Dendritic cell treated with granulocyte-macrophage colony-stimulating factor and Interleukin-4, amounts not matched to agents 40 ng/mL and 50 ng/mL, for 4 days (primary cell): ENCODE measurements at regions not wholly inside any gene's neighbourhood (a gene's known extent, or its start where the extent isn't known, plus 50 kb on each side); places are given as distances from the start of the nearest gene placed in this dataset.

Source experiments
- H3K27ac Mint-ChIP-seq: one replicate; pipeline ENCODE4 v1.8.0; 2022; ENCODE audit warnings: mild to moderate bottlenecking, mixed read lengths
- H3K27me3 Mint-ChIP-seq: one replicate; pipeline ENCODE4 v1.8.0; 2022; ENCODE audit warnings: mild to moderate bottlenecking, mixed read lengths
- H3K36me3 Mint-ChIP-seq: one replicate; pipeline ENCODE4 v1.8.0; 2022; ENCODE audit warnings: low read depth, mixed read lengths
- H3K4me1 Mint-ChIP-seq: one replicate; pipeline ENCODE4 v1.8.0; 2022; ENCODE audit warnings: low read depth, mixed read lengths
- H3K4me3 Mint-ChIP-seq: one replicate; pipeline ENCODE4 v1.8.0; 2022; ENCODE audit warnings: mild to moderate bottlenecking, moderate library complexity, mixed read lengths
- H3K9me3 Mint-ChIP-seq: one replicate; pipeline ENCODE4 v1.8.0; 2022; ENCODE audit warnings: mixed read lengths
- intact Hi-C: fragments of 100-400 bp; cut with micrococcal nuclease; formaldehyde crosslinking; loops from one replicate; pipeline ENCODE4 v1.15.0; 2022

- Mint-ChIP-seq H3K36me3 (no peaks in the 10 kb centered on the region), H3K27ac (no peak overlapping the region), H3K4me3 (no peak overlapping the region), H3K27me3 (peaks cover 40% of the 10 kb centered on the region), H3K4me1 (peaks cover 24% of the 10 kb centered on the region), H3K9me3 (no peaks in the 10 kb centered on the region)
- intact Hi-C loops: no loop called here
These were observed 104.2 kb downstream of the FASLG start for GRCh38 chr1:172763057-172763456.

- no peak overlapping the region for H3K27ac Mint-ChIP-seq
- H3K9me3 Mint-ChIP-seq: no peaks in the 10 kb centered on the region
- H3K4me1 Mint-ChIP-seq: peaks cover 16% of the 10 kb centered on the region
- H3K27me3 Mint-ChIP-seq: peaks cover 39% of the 10 kb centered on the region
- H3K4me3 Mint-ChIP-seq: no peak overlapping the region
- intact Hi-C loops: no loop called here
- H3K36me3 Mint-ChIP-seq: no peaks in the 10 kb centered on the region
These were observed 105.5 kb downstream of the FASLG start for GRCh38 chr1:172764378-172764777.

DNA sequence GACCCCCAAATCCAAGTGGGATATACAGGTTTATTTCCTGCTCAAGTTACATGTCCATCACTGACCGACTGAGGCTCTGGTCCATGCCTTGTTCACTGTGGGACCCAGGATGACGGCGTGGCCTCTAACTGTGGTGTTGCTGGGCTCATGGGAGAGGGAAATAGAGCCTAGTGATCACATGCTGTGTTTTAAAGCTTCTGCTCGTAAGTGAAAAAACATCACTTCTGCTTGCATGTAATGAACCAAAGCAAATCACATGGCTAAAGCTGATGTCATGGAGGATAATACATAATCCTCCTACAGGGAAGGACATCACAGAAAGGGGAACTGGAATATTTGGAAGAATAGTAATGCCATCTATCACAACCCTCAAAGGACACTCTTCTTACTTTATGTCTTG lies 107.6 kb downstream of the FASLG start:
- Mint-ChIP-seq H3K4me1 (peaks cover 28% of the 10 kb centered on the region), H3K27ac (no peak overlapping the region), H3K9me3 (no peaks in the 10 kb centered on the region), H3K27me3 (peaks cover 34% of the 10 kb centered on the region), H3K36me3 (no peaks in the 10 kb centered on the region), H3K4me3 (no peak overlapping the region)
- intact Hi-C loops: no loop called here

DNA sequence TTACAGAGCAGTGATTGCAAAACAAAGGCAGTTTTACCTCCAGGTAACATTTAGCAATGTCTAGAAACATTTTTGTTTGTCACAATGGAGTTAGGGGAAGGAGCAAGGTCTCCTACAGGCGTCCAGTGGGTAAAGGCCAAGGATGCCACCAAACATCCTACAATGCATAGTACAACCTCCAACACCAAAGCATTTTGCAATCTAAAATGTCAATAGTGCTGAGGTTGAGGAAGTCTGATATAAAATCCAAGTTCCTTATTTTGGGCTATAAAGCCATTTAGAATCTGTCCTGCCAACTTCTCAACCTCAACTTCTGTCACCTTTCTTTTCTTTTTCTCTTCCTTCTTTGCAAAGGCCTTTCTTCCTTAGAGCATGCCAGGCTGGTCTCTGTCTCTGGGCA lies 111.2 kb downstream of the FASLG start:
- Mint-ChIP-seq H3K4me1 (peaks cover 28% of the 10 kb centered on the region), H3K9me3 (no peaks in the 10 kb centered on the region), H3K36me3 (no peaks in the 10 kb centered on the region), H3K4me3 (no peak overlapping the region), H3K27me3 (peaks cover 17% of the 10 kb centered on the region), H3K27ac (peak overlapping the region; percentile 11)
- intact Hi-C loops: no loop called here

- Mint-ChIP-seq H3K27me3 (peaks cover 14% of the 10 kb centered on the region), H3K4me3 (no peak overlapping the region), H3K4me1 (peaks cover 14% of the 10 kb centered on the region), H3K36me3 (no peaks in the 10 kb centered on the region), H3K27ac (no peak overlapping the region), H3K9me3 (no peaks in the 10 kb centered on the region)
- intact Hi-C loops: no loop called here
These were observed 115.7 kb downstream of the FASLG start for GRCh38 chr1:172774561-172774960.

DNA sequence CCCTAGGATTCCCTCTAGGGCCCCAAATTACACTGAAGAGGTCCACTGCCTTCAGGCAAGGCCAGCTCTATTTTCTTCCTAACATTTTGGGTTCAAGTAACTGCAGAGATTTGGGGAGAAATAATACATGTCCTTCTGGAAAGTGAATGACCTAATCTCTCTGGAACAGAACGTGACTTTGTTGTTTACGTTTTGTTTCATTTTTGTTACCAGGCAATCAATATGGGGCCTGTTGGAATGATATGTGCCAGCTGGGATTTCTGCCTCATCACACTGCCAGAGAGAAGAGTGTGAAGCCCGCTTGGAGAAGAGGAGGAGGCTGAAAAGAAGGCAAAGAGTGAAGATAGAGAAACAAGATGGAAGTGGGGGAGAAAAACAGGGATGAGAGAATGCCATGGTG lies 116.7 kb downstream of the FASLG start:
- no peaks in the 10 kb centered on the region for H3K36me3 Mint-ChIP-seq
- peaks cover 4% of the 10 kb centered on the region for H3K4me1 Mint-ChIP-seq
- no peaks in the 10 kb centered on the region for H3K9me3 Mint-ChIP-seq
- intact Hi-C loops: no loop called here
- H3K27ac Mint-ChIP-seq: no peak overlapping the region
- no peak overlapping the region for H3K4me3 Mint-ChIP-seq
- peaks cover 10% of the 10 kb centered on the region for H3K27me3 Mint-ChIP-seq

DNA sequence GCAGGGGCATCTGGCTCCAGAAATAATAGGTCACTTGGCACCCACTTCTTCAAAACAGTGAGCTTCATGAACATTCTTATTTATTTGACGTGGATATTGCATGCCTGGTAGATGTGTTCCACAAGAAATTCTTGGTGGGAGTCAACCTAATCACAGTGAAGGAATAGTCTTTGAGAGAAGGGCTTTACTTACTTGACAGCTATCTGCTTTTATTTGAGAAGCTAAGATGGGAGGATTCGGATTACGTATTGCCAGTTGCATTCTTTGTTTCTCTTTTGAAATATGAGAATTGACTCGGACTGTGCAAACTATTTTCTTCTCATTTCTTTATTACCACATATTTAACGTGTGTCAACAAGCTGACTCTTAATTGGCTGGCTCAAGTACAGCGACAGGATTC lies 117.2 kb downstream of the FASLG start:
- Mint-ChIP-seq H3K27ac (no peak overlapping the region), H3K36me3 (no peaks in the 10 kb centered on the region), H3K9me3 (no peaks in the 10 kb centered on the region), H3K4me3 (no peak overlapping the region), H3K27me3 (peaks cover 10% of the 10 kb centered on the region), H3K4me1 (peaks cover 4% of the 10 kb centered on the region)
- intact Hi-C loops: no loop called here

- H3K27ac Mint-ChIP-seq: no peak overlapping the region
- H3K4me1 Mint-ChIP-seq: peaks cover 4% of the 10 kb centered on the region
- intact Hi-C loops: no loop called here
- H3K36me3 Mint-ChIP-seq: no peaks in the 10 kb centered on the region
- peaks cover 7% of the 10 kb centered on the region for H3K27me3 Mint-ChIP-seq
- H3K9me3 Mint-ChIP-seq: peaks cover 2% of the 10 kb centered on the region
- H3K4me3 Mint-ChIP-seq: no peak overlapping the region
These were observed 118.9 kb downstream of the FASLG start for GRCh38 chr1:172777767-172778166.

DNA sequence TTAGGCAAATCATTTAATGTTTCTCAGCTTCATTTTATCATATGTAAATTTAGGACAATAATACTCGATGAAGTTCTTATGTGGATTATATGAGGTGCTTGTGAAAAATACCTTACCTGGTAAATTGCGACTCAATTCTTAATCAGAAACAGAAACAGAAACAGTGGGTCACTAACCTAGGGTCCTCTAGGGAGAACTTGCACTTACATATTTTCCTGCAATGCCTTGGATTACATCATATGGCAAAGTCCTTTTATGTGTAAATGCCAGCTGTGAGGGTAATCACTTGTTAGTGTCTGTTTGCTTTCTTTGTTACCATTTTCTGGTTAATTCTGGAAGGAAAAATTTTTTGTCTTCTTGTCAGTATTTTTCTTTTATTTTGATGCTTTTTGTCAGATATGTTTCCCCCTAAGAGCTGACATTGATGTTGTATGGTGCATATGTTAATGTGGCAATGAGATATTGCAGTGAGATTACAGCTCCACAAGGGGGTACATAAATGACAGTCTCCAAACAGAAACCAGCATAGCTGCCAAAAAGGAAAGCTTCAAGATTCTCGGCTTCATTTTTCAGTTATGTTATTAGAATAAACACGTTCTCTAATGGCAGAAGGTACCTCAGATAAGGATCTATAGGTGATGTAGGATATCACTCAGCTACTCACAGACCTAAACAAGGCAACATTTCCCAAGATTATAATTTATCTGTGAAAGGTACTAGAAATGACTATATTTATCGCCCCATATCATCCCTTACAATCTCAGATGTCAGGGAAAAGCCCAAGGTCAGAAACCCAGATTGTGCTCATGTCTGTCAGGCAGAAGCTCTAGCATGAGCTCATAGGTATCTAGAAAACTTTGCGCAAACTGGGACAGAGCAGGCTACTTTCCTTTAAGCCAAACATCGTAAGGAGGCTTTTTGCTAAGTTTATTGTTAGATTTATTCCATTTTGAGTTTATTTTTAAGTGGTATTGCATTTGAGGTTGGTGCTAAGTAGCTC lies 119.9 kb downstream of the FASLG start:
- H3K4me1 Mint-ChIP-seq: peaks cover 4% of the 10 kb centered on the region
- H3K27me3 Mint-ChIP-seq: peaks cover 7% of the 10 kb centered on the region
- H3K36me3 Mint-ChIP-seq: no peaks in the 10 kb centered on the region
- H3K27ac Mint-ChIP-seq: no peak overlapping the region
- H3K4me3 Mint-ChIP-seq: no peak overlapping the region
- H3K9me3 Mint-ChIP-seq: peaks cover 10% of the 10 kb centered on the region
- intact Hi-C loops: no loop called here

DNA sequence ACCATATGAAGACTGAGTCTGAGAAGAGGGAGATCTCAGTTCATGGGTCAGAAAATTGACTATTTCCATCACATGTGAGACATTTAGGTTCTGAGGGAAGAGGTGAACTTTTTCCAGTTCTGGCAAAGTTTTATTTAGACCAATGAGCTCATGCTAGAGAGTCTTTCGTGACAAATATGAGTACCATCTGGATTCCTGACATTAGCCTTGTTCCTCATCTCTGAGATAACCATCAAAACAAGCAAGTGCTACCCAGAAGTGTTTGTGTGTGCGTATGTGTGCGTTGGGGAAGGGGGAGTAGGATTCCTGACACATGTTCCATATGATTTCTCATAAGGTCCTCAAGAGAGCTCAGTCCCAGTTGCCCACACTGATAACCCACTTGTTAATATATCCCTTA lies 120.6 kb downstream of the FASLG start:
- Mint-ChIP-seq H3K27me3 (peaks cover 7% of the 10 kb centered on the region), H3K27ac (no peak overlapping the region), H3K36me3 (no peaks in the 10 kb centered on the region), H3K4me1 (peaks cover 4% of the 10 kb centered on the region), H3K9me3 (peaks cover 10% of the 10 kb centered on the region), H3K4me3 (no peak overlapping the region)
- intact Hi-C loops: no loop called here

- Mint-ChIP-seq H3K27ac (no peak overlapping the region), H3K36me3 (no peaks in the 10 kb centered on the region), H3K4me1 (peaks cover 10% of the 10 kb centered on the region), H3K4me3 (no peak overlapping the region), H3K9me3 (peaks cover 10% of the 10 kb centered on the region), H3K27me3 (peaks cover 7% of the 10 kb centered on the region)
- intact Hi-C loops: no loop called here
These were observed 122.7 kb downstream of the FASLG start for GRCh38 chr1:172781513-172782140.

DNA sequence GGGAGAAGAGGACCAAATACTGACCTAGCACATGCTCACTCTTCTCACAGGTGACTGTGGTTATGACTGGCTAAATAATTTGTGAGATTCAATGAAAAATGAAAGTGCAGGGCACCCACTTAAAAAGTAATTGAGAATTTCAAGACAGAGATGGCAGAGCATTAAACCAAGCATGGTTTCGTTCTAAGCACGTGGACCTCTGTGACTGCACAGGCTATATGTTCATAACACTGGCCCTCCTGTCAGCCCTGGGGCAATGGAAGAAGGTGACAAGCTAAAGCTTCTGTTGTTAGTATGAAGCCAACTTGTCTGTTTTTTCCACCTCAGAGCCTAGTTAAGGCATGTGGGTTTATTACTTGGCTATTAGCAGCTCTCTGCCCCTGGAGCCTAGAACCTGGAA lies 130.9 kb downstream of the FASLG start:
- Mint-ChIP-seq H3K4me1 (peaks cover 6% of the 10 kb centered on the region), H3K36me3 (no peaks in the 10 kb centered on the region), H3K27ac (no peak overlapping the region), H3K9me3 (no peaks in the 10 kb centered on the region), H3K4me3 (no peak overlapping the region), H3K27me3 (peaks cover 1% of the 10 kb centered on the region)
- intact Hi-C loops: no loop called here

- no peaks in the 10 kb centered on the region for H3K36me3 Mint-ChIP-seq
- no peak overlapping the region for H3K4me3 Mint-ChIP-seq
- intact Hi-C loops: no loop called here
- no peak overlapping the region for H3K27ac Mint-ChIP-seq
- H3K9me3 Mint-ChIP-seq: no peaks in the 10 kb centered on the region
- H3K4me1 Mint-ChIP-seq: peaks cover 5% of the 10 kb centered on the region
- peaks cover 1% of the 10 kb centered on the region for H3K27me3 Mint-ChIP-seq
These were observed 131.3 kb downstream of the FASLG start for GRCh38 chr1:172790245-172790644.

DNA sequence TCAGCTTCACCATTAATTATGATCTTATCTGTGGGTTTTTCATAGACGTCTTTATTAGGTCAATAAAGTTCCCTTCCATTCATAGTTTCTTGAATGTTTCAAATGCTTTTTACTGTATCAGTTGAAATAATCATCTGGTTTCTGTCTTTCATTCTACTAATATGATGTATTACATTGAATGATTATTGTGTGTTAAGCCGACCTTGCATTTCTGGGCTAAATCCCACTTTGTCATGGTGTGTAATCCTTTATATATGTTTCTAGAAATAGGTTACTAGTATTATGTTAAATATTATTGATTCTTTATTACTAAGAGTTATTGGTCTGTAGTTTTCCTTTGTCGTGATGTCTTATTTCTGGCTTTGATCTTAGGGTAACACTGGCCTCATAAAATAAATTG lies 134.9 kb downstream of the FASLG start:
- Mint-ChIP-seq H3K27ac (no peak overlapping the region), H3K9me3 (no peaks in the 10 kb centered on the region), H3K27me3 (peaks cover 1% of the 10 kb centered on the region), H3K4me3 (no peak overlapping the region), H3K4me1 (no peaks in the 10 kb centered on the region), H3K36me3 (no peaks in the 10 kb centered on the region)
- intact Hi-C loops: no loop called here
